Skin epidermis (tissue), 12 donors: ENCODE measurements at regions not wholly inside any gene's neighbourhood (a gene's known extent, or its start where the extent isn't known, plus 50 kb on each side); places are given as distances from the start of the nearest gene placed in this dataset.

Source experiments
- H3K27ac ChIP-seq, 21 experiments: fragments of 200-600 bp; sonication (generic) in 11 of 21; one replicate each; pipeline ENCODE4 v1.5.0; 2020; ENCODE audit warnings: mild to moderate bottlenecking in 3 of 21, inconsistent platforms in 2 of 21, moderate library complexity in 2 of 21
- H3K4me3 ChIP-seq, 7 experiments: fragments of 200-600 bp; sonication (generic) in 2 of 7; one replicate each; pipeline ENCODE4 v1.5.0; 2020; ENCODE audit warnings: inconsistent platforms in 2 of 7, mild to moderate bottlenecking in 2 of 7, moderate library complexity in 1 of 7

DNA sequence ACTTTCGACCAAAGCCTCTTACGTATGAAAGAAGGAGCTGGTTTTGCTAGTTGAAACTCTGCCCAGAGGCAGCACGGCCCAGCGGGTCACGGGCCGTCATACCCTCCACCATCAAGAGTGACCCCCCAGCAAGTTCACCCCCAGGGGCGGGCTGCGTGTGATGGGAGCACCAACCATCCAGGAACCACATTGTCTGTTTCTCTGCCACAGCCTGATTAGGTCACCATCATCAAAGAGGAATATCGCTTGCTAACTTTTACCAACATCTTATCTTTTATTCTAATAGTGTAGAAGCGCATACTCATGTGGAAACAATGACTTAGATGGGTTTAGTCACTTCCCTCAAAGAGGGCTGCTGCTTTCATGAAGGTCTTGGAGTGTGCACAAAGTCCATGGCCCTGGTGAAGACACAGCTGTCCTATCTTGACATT, 116.6 kb upstream of the SMIM21 start:
- no peak overlapping the region for H3K4me3 ChIP-seq
- H3K27ac ChIP-seq = peak overlapping the region in 3 of 21 experiments; percentile 50 to 54 (median 50)

DNA sequence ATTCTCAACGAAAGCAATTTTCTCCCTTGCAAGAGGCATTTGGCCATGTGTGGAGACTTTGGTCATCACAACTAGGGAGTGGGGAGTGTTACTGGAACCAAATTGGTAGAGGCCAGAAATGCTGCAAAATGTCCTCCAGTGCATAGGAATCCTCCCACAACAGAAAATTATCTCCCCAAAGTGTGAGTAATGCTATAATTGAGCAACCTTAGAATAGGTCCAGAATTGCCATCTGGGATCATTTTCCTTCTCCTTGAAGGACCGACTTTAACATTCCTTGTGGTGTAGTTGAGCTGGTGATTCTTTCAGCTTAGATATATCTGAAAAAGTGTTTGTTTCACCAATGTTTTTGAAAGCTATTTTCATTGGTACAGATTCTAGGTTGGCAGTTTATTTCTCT, 111.2 kb upstream of the SMIM21 start:
- peak overlapping the region in 1 of 21 experiments; percentile 11 for H3K27ac ChIP-seq
- no peak overlapping the region for H3K4me3 ChIP-seq

DNA sequence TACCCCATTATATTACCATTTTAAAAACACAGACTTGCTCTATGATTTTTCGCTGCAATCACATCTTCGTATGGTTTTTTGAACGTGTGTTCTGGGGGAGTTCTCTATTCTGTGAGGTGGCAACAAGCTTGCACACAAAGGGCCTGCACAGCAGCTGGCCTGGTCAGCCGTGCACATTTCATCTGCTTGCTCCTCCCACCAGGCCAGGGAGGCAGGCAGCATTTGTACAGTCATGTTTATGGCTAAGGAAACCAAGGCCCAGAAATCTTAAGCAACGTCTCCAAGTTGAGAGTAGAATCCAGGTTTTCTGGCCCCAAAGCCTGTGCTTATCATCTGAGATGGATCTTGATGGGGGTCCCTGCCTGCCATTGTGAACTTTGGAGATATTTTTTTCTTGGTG, 106.4 kb upstream of the SMIM21 start:
- H3K27ac ChIP-seq = no peak overlapping the region
- no peak overlapping the region for H3K4me3 ChIP-seq

DNA sequence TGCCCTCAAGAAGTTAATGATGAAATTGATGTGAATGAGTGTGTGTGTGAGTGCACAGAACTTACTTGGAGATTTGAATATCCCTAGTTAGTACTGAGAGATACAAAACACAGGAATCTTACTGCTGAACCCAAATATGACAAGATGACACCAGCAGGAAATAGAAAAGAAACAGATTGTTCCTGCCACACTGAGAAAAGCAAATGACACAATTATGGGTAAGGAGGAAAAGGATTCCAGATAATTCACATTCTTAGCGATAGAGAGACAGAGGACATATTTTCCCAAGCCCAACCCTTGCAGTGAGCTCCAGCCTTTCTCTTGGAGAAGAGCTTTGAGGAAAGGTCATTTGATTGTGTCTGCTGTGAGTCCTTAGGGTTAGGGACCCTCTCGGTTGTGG, 105.7 kb upstream of the SMIM21 start:
- Histone ChIP-seq H3K4me3 (no peak overlapping the region), H3K27ac (no peak overlapping the region)

DNA sequence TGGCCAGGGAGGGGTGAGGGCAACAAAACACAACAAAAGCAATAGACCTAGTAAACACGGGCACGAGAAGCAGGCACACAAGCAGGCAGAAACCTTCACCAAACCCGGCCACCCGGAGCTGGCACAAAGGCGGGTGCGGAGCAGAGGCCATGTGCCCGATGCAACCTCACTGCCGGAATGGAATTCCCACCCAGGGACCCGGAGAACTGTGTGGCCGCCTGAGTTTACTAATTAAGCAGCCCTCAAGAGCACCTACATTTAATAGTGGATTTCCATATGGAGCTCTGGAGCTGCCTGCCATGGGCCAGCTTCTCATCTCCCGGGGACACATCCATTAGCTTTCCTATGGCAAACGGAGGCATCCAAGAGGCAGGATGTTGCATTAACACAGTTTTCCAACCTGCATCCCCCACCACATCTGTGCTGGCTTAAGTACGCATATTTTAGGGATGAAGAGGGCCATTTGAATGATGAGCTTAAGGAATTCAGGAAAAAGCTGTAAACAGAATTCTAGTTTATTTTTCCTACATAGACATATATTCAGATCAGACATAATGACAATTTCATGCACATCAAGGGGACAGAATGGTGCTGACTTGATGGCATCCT, 104.5 kb upstream of the SMIM21 start:
- Histone ChIP-seq H3K4me3 (no peak overlapping the region), H3K27ac (no peak overlapping the region)

DNA sequence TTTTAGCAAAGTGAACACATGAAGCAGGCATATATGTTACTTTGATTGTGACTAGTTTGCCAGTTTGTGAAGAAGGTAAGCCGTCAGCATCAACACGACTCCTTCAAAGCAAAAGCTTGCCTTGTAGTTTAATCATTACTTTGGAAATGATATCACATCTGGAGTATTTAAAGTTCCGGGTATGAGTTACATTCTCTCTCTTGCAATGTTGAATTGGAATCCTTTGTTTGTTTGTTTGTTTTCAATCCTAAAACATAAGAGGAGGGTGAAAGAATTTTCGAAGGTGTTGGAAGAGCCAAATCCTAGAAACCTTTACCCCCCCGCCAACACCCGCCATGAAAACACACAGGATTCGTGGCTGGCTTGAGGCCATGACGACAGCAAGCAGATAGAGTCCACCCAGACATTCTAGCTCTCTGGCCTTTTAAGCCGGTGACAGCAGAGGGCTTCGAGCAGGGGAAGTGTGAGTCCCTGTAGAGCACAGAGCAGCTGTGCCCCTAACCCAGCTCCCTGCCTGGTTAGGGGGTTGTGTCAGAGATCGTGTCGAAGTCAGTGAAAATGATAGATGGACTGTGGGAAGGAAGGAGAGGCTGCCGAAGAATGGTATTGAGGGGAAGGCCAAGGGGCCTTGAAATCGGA, 103.8 kb upstream of the SMIM21 start:
- H3K27ac ChIP-seq = no peak overlapping the region
- no peak overlapping the region for H3K4me3 ChIP-seq

DNA sequence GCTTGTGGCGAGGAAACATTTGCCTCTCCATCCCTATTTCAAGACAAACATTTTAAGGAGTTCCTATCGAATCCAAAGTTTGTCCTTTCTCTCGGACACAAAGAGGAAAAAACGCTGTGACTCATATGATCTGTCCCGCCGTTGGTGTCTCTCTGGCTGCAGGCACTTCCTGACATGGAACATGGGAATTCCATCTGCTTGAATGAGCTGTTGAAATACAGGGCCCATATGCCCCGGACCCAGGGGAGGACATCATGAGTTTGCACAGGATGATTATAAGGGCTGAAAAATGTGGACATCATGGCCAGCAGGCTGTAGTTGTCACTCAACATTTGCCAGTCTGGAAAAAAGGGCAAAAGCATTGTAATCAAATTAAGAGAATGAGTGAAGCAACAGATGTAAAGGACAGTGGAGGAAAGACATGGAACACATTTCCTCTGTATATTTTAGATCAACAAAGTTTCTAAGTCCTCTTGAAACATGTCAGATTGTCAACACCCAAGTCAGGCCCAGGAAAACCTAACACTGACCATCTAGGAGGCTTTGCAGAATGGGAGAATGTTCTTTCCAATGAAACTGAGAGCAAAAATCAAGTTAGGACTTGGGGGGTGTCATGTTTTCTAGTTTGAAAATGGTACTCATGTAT, 103.2 kb upstream of the SMIM21 start:
- no peak overlapping the region for H3K4me3 ChIP-seq
- no peak overlapping the region for H3K27ac ChIP-seq

DNA sequence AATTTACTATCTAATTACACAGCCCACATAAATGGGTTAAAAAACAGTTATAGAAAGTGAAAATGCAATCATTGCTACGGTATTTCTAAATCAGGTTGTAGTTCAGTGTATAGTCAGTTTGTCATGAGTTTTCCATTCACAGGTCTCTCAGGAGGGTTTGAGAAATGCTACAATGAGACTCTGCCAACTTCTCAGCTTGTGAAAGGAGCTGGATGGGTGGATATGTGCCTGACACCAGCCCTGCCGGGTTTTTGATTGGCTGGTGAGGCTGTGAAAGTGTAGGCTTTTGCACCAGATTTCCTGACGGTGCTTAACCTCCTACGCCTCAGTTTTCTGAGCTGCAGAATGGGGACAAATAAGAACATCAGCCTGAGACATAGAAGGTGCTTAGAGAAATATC, 102.6 kb upstream of the SMIM21 start:
- Histone ChIP-seq H3K4me3 (no peak overlapping the region), H3K27ac (no peak overlapping the region)

DNA sequence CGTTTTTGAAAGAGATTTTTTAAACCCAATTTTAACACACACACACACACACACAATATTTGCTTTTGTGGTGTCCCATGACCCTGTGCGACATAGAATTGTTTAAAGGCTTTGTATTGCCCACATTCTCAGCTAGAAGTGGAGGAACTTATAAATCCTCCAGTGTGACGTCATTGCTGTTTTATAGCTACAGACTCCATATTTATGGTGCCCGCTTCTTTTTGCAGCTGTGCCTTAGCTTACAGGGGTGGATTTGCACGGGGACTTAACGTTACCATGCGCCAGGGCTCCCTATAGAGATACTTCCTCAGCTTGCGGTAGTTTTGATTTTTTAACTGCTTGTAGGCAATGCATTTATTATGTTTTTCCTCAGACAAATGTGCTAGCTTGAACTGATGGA, 101.9 kb upstream of the SMIM21 start:
- H3K27ac ChIP-seq = no peak overlapping the region

DNA sequence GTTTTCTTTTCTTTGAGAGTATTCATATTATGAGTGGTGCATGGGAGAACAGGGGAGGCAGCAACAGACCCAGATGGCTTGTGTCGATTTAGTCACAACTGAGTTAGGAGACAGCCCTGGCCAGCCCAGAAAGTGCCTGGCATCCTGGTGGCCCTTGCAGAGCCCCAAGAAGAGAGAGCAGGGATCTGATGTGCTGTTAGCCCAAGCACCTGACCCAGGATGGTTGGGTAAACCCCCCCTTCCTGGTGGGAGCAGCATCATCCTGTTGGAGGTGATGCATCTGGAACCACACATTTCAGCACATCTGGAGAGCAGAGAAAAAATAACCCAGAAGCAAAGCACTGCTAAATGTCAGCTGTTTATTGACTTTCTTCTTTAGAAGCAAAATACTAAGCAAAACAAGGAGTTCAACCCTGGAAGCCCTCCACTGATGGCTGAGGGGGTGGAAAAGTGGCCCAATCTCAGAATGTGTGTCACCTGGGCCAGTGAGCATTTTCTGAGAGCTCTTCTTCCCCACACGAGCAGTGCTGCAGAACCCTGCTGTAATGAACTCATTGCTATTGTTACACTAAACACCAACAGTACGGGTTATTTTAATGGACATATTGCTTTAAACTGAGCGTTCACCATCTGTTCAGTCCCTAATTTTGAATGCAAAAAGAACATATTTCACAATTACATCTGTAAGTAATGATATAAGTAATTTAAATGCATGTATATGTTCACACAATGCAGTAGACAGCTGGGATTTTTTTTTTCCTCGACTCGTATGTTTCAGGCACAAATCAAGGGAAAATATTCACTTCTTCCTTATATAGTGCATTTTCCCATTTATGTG, 100.6 kb upstream of the SMIM21 start:
- H3K27ac ChIP-seq = no peak overlapping the region

More for the DNA sequence above, 101.9 kb upstream of the SMIM21 start:
- no peak overlapping the region for H3K4me3 ChIP-seq

DNA sequence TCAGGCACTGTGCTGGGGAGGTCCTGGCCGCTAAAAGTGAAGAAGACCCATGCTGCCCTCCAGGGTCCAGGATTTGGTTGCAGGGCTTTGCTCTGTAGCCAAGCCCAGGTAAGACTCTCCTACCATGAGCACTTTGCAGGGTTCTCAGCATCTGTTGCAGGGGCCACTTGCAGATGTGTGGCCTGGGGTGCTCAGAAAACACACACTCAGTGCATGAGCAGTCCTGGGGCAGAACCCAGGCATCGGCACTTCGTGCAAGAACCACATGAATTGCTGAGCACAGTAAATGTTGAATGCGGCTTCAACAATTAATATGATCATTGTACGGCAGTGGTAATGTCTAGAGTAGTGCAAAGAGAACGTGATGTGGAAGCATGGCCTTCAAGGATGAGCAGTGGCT, 98.5 kb upstream of the SMIM21 start:
- Histone ChIP-seq H3K4me3 (no peak overlapping the region), H3K27ac (no peak overlapping the region)

More for the DNA sequence above, 100.6 kb upstream of the SMIM21 start:
- no peak overlapping the region for H3K4me3 ChIP-seq

DNA sequence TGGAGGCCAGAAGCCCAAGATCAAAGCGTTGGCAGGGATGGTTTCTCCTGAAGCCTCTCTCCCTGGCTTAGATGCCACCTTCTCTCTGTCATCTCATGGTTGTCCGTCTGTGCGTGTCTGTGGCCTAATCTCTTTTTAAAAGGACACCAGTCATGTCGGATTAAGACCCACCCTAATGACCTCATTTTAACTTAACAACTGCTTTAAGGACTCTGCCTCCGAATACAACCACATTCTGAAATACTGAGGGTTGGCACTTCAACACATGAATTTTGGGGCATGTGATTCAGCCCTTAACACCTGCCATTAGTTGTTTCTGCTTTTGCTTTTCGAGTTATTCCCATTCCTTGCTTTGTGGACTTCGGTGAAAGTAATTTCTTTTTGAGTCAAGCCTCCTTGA, 97.8 kb upstream of the SMIM21 start:
- Histone ChIP-seq H3K27ac (no peak overlapping the region), H3K4me3 (no peak overlapping the region)

DNA sequence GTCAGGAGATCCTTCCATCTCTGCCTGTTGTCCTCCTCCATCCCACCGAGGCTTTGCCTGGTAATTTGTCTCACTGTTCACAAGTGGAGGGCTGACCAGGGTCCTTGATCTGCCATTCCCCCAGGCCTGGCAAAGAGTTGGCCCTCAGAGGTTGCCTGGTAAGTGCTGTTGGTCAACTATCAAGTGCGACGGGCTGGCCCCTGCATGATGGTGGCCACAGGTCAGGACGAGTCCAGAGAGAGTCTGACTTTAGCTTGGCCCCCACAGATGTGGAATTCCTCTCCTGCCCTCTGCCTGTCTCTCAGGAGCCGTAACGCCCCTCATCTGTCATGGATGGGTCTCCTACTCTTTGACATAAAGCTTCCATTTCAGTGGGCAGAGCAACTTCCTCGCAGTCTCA, 97.3 kb upstream of the SMIM21 start:
- Histone ChIP-seq H3K4me3 (no peak overlapping the region), H3K27ac (no peak overlapping the region)

DNA sequence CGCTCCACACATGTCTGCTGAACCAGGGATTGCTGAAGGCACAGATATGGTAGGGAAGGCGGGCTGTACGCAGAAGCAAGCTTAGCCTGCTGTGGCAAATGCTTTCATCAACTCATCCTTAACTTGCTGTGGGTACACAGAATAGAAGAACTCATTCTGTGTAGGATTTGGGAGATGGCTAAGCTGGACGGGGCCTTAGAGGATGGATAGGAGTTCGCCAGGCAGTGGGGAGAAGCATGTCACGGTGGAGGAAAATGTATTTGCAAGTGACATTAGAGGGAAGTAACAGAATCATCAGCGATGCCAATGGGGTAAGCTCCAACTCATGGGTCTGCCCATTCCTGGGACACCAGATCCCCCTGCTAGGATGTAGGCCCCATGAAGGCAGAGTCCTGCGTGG, 96.7 kb upstream of the SMIM21 start:
- no peak overlapping the region for H3K4me3 ChIP-seq
- no peak overlapping the region for H3K27ac ChIP-seq

DNA sequence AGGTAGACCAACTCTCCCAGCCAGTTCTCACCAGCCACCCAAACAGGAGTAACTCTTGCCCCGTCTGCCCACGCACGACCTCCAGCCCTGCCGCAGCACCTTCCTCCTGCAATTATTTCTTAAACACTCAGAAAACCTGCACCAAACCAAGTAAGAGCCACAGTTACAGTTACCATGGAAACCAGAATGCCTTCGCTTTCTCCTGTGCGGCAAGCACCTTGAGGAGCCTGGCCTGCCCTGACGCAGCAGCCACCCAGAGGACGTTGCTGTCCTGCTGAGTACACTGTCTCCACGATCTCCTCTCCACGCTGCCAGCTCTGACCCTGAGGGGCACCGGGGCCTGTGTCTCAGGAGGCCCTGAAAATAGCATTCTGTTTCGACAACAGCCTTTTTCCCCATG, 94.3 kb upstream of the SMIM21 start:
- Histone ChIP-seq H3K4me3 (no peak overlapping the region), H3K27ac (no peak overlapping the region)

DNA sequence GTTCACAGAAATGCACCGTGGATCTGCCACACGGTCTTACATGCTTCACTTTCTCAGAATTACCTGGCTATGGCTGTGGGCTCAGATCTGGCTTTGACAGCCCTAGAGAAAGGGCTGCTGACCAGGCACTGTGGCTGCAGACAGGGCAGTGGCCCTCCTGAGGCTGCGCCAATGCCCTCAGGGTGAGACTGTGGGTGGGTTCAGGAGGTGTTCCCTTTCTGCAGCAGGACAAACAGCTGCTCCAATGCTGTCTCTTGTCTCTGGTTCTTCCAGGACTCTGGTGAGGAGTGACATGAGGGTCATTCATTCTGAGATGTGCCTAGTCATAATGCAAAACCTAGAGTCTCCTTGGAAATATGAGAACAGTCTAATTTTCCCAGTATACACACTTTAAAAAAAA, 90.5 kb upstream of the SMIM21 start:
- Histone ChIP-seq H3K27ac (no peak overlapping the region), H3K4me3 (no peak overlapping the region)

DNA sequence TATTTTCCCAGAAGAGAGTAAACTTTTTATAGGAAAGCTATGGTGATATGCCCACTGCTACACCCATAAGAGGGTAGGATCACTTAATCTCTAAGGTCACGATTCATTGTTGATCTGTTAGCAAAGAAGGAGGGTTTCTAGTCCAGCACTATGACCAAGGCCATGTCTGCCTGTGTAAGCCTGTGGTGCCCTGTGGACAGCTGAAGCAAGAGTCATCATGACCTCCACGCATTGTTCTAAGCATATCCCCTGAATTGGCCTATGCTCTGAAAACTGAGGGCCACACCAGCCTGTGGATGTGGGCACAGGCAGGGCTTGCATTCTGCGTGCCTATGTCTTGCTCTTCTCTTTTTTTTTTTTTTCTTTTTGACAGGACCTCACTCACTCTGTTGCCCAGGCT, 89.8 kb upstream of the SMIM21 start:
- H3K4me3 ChIP-seq = no peak overlapping the region
- H3K27ac ChIP-seq = no peak overlapping the region

DNA sequence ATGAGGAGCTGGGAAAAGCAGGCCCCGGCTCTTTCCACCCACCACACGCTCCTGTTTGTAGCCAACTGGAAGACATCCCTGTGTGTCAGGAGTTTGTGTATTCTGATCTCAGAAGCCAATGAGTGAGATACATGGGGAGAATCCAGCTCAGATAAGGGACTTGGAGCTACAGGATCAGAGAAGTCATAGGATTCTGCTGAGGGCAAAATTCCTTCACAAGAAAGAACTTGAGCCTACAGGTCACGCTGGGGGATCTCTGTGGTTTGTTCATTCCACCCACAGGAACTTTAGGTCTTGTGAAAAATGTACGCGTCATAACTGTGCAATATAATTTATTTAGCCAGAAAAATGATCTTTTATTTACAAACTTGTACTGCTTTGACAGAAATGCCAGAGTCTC, 80.1 kb upstream of the SMIM21 start:
- Histone ChIP-seq H3K27ac (no peak overlapping the region), H3K4me3 (no peak overlapping the region)

DNA sequence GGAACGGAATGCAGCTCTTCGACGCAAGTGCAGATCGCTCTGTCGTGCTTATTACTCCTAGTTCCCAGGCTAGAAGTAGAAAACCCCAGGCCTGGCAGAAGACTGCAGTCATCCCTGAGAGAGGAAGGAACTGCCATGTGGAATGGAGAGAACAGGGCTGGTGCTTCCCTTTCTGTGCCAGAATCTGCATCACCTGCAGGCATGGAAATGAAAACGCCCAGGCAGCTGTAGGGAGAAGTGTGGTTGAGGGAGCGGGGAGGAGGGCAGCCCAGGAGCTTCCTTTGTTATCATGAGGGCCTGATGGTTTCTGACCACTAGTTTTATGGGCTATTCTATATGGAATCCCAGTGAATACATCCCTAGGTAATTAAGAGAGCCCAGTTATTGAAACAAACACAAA, 79.4 kb upstream of the SMIM21 start:
- no peak overlapping the region for H3K4me3 ChIP-seq
- no peak overlapping the region for H3K27ac ChIP-seq

DNA sequence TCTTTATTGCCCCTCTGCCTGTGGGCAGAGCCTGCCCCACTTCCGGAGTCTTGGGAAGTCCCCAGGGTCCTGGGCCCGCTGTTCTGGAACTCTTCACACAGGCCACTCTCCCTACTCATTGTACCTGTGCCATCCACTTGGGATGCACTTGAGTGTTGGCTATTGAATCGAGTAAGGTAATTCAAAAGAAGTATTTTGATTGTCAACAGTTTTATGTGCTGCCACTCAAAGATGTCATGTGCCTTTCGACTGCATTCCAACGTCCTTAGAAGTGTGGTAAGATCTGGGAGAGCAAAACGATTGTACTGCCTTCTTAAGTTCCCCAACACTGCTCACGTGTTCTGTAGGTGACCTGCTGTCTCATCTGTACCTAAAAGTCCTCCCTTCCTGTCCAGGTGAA, 77.0 kb upstream of the SMIM21 start:
- Histone ChIP-seq H3K4me3 (no peak overlapping the region), H3K27ac (no peak overlapping the region)

DNA sequence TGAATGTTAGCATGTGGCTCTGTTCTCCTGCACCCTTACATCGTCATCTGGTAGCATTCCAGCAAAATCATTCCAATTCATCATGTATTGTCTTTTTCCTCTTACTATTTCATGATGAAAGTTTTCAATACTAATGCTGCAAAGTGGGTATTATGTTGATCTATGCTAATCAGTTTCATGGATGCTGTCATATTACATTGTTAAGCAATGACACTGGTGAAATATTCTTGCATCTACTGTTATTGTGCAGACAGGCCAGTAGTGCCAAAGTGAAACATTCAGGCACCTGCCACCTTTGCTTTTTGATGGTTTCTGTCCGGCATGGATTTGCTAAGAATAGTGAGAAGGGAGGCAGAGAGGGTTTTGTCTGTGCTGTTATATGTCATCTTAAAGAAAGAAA, 76.1 kb upstream of the SMIM21 start:
- no peak overlapping the region for H3K4me3 ChIP-seq
- no peak overlapping the region for H3K27ac ChIP-seq
